Activated T-cell treated with anti-CD3 and anti-CD28 coated beads for 48 hours (primary cell): ENCODE measurements at regions not wholly inside any gene's neighbourhood (a gene's known extent, or its start where the extent isn't known, plus 50 kb on each side); places are given as distances from the start of the nearest gene placed in this dataset.
"Not testable (repeated sequence)": the region's sequence is repeated elsewhere in the genome, so short reads cannot be mapped to it uniquely, and the experiment has no call there.

ENCODE experiments used
- DNase-seq: peaks from one replicate; pipeline ENCODE4 v3.0.0-alpha.2; 2020; ENCODE audit warnings: low read depth

GRCh38 chr22:48510599-48510998 is 1317.1 kb downstream of the BRD1 start:
- no peak for DNase-seq

DNA sequence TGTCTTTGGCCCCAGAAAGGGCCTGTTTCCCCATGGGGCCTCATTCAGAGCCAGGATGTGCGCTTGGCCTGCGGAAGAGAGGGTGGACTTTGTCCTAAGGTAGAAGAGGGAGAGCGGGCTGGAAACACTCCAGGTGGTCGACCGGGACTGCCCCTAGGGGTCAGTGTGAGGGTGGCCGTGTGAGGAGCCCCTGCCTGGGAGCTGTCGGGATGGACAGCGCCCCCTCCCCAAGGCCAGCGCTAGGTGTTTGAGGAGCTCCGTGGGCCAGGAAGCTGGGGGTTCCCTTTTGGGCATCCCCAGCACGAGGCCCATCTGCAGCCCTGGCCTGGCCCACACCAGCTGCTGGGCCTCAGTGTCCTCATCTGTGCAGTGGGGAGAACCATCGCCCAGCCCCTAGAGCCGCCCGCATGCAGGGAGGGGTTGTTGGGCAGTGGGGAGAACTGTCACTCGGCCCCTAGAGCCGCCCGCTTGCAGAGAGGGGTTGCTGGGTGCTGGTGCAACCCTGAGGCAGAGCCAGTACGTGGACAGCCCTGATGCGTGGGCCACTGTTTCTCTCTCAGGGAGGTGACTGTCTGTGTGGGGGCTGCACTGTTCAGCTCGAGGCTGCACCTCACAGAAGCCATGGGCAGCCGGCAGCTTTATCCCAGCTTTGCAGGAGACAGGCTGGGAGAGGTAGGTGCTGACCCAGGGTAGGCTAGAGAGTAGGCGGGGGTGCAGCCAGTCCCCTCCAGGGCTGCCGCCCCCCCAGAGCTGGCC is 1319.9 kb downstream of the BRD1 start:
- DNase-seq, result no peak

- no peak for DNase-seq
Observed at GRCh38 chr22:48507171-48507570, 1320.5 kb downstream of the BRD1 start.

DNA sequence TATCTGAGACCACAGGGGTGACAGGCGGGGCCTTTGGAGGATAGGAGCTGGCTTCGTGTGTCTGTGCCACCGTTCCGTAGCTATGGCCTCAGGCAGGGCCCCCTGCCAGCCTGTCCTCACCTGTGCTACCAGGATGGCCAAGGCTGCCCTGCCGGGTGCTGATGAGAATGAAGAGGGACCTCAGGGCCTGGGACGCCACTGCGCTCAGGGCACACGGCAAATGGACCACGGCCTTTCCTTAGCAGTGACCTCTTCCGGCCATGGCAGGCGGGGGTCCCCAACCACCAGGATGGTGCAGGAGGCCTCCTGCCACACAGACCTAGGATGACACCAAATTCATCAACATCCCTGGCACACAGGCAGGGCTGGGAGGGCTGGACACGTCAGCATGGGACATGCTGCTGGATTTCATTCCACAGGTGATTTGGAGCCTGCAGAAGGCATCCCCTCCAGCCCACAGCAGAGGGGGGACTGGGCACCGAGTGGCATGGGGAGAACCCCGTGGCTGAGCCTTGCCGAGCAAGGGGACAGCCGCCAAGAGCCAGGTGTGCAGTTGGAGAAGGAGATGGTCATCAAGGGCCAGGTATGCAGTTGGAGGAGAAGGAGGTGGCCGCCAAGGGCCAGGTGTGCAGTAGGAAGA is 1321.0 kb downstream of the BRD1 start:
- no peak for DNase-seq

DNA sequence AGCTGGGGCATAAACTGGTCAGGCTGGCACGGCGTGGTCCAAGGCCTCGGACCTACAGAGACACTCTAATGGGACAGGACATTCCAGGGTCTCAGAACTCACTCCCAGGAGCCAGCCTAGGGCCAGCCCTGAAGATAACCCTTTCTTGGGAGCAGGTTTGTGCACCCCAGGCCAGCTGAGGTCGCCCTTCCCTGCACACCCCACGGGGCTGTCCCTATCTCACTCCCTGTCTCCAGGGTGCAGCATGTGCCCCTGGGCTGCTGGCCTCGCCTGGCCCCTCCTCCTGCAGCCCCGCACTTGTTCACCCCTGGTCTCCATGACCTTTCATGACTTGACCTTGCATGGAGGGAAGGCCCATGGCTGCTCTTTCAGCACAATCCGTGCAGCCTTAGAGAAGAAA is 1321.8 kb downstream of the BRD1 start:
- DNase-seq, result no peak

DNA sequence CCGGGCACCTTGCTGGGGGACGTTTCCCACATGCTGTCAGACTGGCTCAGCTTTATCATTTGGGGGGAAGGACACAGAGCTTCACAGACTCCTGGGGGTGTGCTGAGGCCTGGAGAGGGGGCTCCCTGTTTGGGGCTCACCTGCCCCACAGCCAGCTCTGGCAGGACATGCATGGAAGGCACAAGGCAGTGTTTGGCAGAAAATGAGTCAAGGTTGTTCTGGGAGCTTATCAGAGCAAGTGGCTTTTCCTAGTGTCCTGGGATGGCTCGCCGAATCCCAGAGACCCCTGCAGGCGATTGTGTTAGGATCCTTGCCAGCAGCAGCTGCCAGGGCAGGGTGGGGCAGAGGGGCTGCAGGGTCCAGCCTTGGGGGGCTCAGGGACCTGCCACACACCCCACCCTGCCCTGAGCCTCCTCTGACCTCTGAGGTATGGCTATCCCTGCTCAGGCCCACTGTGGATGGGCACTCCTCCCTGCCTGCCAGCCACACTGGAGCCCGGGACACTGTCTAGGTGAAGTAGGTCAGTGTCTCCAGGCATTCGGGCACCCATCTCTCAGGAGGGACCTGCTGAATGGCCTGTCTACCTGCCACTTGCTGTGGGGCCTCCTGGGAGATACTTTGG is 1323.0 kb downstream of the BRD1 start:
- no peak for DNase-seq

DNA sequence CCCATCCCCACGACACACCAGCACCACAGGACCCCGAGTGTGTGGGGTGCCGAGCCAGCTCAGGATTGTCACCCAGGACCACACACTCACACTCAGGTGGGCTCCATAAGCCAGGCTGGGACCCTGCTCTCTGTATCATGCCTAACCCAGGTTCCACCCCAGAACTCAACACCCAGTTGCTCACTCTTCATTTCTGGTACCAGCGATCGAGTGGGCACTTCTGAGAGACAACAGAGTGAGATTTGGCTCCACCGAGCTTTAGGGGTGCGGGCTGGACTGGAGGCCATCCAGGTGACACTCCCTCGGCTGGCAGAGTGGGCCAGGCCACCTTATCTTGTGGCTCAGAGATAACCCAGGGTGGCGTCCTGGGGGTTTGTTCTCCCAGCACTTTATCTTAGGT is 1323.8 kb downstream of the BRD1 start:
- DNase-seq, result no peak

- DNase-seq, result no peak
Observed at GRCh38 chr22:48503035-48503625, 1324.5 kb downstream of the BRD1 start.

DNA sequence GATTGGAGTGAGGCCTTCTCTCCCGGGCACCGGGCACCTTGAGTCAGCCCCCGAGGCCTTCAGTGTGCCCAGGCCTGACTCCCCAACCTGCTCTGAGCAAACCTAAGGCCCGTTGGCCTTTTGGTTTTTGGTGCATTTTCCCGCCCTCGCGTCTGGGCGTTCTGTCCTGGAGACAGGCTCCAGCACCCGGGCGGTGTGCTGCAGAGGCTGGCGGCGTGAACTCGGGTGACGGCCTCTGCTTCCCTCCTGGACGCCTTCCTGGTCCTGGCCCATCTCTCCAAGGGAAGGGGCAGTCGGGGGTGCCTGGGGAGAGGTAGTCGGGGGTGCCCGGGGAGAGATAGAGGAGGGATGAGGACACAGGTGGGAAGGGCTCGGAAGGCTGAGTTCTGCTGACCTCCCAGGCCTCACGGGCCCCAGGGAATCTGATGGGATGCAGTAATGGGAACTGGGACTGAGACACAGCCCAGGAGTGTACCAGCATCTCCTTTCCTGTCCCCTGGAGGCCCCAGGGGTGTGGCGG is 1326.4 kb downstream of the BRD1 start:
- no peak for DNase-seq

DNA sequence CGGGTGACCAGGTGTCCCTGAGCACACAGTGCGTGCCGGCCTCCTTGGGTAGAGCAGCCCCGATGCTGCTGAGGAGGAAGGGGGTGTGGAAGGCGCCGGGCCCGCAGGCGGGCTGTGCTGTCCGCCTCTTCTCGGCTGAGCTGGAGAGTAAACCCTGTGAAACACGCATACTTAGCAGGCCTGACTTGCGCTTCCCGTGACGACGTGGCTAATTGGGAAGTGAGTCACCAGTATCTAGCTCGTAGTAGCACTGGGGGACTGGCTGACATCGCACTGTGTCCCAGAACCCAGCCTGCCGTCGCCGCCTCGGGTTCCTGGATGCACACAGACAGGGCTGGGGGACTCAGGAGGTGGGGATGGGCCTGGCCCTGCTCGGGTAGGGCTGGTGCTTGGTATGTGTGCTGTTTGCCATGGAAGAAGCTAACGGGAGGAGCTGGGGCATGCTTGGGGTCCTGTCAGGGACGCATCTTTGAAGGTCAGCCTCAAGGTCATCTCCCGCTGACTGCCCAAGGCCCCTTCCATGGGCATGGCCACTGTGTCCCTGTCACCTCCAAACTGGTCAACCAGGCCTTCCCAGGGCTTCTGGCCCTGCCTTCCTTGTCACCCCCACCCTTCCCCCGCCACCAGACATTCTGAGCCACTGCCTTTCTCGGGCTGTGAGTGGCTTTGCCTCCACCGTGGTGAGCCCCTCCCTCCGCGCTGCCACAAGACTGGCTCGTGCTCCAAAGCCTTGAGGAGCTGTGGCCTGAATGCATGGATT is 1327.0 kb downstream of the BRD1 start:
- DNase-seq, result no peak

DNA sequence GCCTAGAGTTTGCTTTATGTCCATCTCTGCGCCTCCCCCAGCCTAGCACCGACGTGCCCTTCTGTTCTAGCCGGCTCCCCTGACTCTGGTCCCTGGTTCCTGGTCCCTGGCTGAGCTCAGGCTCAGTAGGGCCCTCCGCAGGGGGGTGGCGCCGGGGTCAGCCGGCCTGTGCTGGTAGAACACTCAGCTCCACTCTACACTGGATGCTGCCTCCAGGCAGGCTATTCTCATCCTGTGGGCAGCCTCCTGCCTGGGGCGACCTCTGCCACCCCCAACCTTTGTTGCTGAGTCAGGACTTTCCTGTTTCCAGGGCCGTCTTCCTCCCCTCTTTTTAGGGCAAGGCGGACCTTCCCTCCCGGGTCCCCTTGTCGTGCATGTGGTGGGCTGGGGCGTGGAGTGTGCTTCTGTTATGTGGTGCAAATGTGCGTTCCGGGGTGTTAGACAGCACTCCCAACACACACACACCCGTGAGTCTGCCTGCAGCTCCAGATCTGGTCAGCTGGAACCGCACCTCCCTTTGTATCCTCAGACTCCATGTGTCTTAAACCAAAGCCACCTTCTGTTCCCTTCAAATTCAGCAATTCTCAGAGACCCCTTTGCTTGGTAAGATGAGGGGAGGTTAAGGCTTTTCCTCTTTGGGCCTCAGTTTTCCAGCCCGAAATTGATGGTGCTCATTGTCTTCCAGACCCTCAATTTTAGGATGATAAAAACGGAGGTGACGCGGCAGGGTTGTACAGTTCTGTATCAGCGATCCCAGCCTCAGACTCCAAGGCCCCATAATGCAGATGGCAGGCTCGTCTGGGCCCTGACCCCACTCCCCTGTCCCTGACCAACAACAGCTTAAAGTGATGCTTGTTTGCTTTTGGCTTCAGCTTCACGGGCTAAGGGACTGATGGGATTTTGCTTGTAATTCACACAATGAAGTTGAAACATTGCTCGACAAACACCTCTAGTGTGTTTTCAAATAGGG is 1327.9 kb downstream of the BRD1 start:
- no peak for DNase-seq

DNA sequence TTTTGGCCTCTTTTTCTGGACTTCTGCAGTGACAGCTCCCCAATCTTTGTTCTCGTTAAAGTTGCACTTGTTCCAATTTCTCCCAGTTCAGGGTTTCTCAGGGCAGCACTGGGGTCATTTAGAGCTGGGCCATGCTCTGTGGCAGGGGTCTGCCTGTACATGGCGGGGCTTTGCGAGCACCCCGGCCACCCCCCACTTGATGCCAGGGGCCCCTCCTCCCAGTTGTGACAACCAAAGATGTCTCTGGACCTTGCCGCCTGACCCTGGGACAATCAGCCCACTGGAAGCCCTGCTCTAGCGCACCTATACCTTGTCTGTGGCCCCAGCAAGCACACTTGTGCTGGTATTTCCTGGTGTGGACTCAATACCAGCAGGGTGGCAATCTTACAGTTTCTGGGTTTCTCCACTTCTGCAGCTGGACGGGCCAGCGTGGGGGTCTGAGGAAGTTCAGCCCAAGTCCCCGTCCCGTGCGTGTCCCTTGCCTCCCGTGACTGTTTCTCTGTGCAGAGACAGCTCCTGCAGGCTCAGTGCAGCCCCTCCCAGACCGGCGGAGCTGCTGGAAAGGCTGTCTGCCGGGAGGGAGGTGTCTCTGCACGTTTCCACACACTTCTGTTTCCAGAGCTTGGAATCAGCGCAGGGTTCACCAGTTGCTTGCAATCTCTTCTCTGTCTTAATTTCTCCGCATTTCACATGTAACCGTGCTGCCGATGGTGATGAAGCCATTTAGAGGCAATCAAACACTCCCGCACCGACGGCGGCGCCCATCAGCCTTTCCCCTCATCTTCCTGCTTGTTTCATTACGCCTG is 1328.9 kb downstream of the BRD1 start:
- DNase-seq, result no peak

GRCh38 chr22:48497743-48498520 is 1329.7 kb downstream of the BRD1 start:
- not testable (repeated sequence) for DNase-seq

GRCh38 chr22:48496987-48497650 is 1330.6 kb downstream of the BRD1 start:
- DNase-seq, result no peak

GRCh38 chr22:48496226-48496845 is 1331.3 kb downstream of the BRD1 start:
- DNase-seq, result no peak

DNA sequence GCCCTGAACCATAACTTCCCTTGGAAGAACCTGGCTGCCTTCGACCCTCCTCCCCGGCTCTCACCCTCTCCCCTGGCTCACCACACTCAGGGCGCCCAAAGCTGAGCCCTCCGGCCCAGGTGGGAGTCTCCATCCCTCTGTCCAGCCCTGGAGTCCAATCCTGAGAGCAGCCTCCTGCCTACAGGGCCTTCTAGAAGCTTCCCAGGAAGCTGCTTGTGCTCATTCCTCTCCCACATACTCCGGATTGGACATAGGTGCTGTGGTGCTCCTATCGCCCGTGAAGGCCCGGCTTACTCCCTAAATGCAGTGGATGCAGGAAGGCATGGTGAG is 1332.0 kb downstream of the BRD1 start:
- DNase-seq, result no peak

- DNase-seq, result no peak
Observed at GRCh38 chr22:48494968-48495750, 1332.5 kb downstream of the BRD1 start.
